ENCODE measurements at regions not wholly inside any gene's neighbourhood (a gene's known extent, or its start where the extent isn't known, plus 50 kb on each side); places are given as distances from the start of the nearest gene placed in this dataset.
A peak's percentile ranks its signal among the peaks of the same experiment; 100 is the strongest.

DNA sequence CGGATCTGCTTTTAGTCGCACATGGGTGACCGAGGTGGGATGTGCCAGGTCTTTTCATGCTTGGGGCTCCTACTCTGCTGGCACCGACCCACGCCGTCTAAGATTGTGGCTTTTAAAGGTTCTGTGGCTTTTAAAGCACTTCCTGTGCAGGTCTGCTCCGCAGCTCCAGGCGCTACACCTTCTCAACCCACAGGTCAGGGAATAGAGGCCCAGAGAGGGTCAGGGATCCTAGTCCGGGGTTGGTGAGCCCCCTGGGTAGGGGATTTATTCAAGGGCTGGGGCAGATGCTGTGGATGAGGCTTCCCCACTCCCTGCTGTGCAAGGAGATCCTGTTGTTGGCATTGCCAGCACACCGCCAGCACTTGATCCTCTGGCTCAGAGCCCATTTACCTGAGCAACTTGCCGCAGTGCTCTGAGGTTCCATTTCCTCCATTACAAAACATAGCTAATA lies 212.8 kb upstream of the RAB4A start:
- no peak overlapping the region for H3K27ac Mint-ChIP-seq (ENCODE audit: low read depth)
- DNase-seq (ENCODE audit: low spot score in 2 of 2) (peak in 1 of 2 donors; percentile 34), ATAC-seq (replicated peaks; ENCODE audit: extremely low read depth, poor library complexity, severe bottlenecking) (peak; percentile 75)
- H3K9me3 Mint-ChIP-seq = no peaks in the 10 kb centered on the region
- peaks cover 31% of the 10 kb centered on the region for H3K4me1 Mint-ChIP-seq
- peak overlapping the region; percentile 33 for H3K4me3 Mint-ChIP-seq
- no peaks in the 10 kb centered on the region for H3K36me3 Mint-ChIP-seq (ENCODE audit: insufficient read depth)
- no peaks in the 10 kb centered on the region for H3K27me3 Mint-ChIP-seq

DNA sequence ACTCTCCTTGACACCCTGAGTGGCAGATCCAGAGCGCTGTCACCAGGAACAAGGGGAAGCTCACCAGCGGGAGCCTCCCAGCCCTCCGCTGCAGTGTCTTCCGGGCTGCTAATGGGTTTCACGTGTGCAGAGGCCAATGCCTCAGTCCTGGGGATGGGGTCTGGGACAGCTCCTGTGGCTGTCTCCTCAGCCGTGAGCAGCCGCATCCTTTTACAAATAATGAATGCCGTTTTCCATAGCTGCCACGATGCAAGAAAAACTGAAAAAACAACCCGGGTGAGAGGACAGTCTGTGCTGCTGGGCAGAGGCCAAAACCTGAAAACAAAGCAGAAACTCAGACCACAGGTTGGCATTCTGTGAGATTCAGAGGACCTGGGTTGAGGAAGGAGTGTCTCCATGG lies 212.2 kb upstream of the RAB4A start:
- ATAC-seq (replicated peaks; ENCODE audit: extremely low read depth, poor library complexity, severe bottlenecking) = no peak
- H3K27ac Mint-ChIP-seq (ENCODE audit: low read depth) = no peak overlapping the region
- H3K4me3 Mint-ChIP-seq = no peak overlapping the region
- H3K4me1 Mint-ChIP-seq = peaks cover 31% of the 10 kb centered on the region
- DNase-seq (ENCODE audit: low spot score in 2 of 2) = no peak
- no peaks in the 10 kb centered on the region for H3K36me3 Mint-ChIP-seq (ENCODE audit: insufficient read depth)
- H3K9me3 Mint-ChIP-seq = no peaks in the 10 kb centered on the region
- H3K27me3 Mint-ChIP-seq = no peaks in the 10 kb centered on the region

DNA sequence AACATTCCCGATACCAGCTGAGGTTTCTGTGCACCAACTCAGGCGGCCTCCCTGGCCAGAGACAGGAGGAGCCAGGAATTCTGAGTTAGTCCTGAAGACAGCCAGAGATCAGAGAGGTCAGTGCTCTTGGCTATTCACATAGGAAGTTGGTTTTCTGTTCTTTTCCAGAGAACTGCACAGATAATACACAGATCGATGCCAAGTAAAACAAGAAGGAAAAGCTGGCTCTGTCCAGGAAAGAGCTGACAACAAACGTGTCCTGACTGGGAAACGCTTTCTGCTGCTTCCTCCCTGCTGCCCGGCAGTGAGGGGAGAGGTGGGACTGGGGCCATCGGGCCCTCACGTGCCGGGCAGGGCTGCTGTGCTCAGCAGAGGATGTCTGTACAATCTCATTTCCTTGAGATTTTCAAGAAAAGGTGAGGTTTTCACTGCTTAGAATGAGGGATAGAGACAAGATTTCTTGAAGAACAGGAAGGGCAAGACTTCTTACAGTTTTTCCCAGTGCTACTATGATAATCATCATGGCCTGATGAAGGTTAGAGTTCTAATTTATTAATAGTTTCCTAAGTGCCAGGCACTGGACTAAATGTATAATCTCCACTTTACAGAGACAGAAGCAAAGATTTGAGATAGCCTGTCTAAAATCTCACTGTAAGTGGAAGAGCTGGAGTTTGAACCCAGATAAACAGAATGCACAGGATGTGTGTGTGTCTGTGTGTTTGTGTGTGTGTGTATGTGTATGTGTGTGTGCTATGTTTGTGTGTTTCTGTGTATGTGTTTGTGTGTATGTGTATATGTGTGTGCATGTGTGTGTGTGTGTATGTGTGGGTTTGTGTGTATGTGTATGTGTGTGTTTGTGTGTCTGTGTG lies 211.0 kb upstream of the RAB4A start:
- H3K4me3 Mint-ChIP-seq = no peak overlapping the region
- peaks cover 31% of the 10 kb centered on the region for H3K4me1 Mint-ChIP-seq
- H3K27me3 Mint-ChIP-seq = no peaks in the 10 kb centered on the region
- no peaks in the 10 kb centered on the region for H3K36me3 Mint-ChIP-seq (ENCODE audit: insufficient read depth)
- peak overlapping the region; percentile 1 for H3K27ac Mint-ChIP-seq (ENCODE audit: low read depth)
- no peaks in the 10 kb centered on the region for H3K9me3 Mint-ChIP-seq
- ATAC-seq (replicated peaks; ENCODE audit: extremely low read depth, poor library complexity, severe bottlenecking) (no peak), DNase-seq (ENCODE audit: low spot score in 2 of 2) (no peak)

DNA sequence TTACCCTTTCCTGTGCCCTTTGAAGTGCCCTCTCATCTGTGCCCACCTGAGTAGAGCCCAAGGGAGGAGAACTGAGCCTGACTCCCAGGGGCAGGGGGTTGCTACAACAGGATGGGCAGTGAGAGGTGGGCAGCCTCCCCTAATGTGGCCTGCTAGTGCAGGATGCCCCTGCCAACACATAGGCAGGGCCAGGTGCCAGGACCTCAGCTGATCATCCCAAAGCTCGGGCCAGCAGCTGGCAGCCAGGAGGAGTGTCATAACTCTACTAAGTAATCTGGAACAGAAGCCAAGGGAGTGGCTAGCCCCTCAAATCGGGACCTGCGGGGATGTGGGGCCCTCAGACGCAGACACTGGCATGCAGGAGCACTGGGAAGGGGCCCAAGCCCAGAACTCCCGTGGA lies 208.8 kb upstream of the RAB4A start:
- Mint-ChIP-seq H3K4me1 (peaks cover 26% of the 10 kb centered on the region), H3K27ac (ENCODE audit: low read depth) (no peak overlapping the region)

DNA sequence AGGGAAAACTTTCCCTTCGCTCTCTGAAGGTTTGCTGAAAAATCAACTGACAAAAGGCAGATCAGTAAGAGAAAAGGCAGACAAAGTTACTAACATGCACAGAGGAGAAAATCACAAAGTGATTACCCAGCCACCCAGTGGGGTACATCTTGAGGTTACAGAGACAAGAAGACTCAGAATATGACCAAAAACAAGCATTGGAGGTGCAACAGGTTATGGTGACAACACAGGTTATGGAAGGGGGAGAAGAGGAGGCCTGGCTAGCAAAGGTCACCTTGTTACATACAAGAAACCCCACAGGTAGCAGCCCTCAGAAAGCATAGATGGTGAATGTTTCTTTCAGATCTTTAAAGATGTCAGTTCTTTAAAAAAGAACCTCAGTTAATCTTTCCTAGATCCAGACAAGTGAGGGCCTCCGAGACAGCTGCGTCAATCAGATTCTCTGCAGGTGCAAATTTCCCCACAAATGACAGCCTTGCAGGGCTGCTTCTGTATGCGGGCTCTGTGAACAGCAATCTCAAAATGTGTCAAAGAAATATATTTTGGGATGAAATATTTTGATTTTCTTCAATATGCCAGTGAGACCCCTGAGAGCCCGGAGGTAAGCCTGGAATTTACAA lies 207.6 kb upstream of the RAB4A start:
- no peak for ATAC-seq (replicated peaks; ENCODE audit: extremely low read depth, poor library complexity, severe bottlenecking)
- Mint-ChIP-seq H3K27me3 (no peaks in the 10 kb centered on the region), H3K4me1 (peaks cover 24% of the 10 kb centered on the region), H3K9me3 (no peaks in the 10 kb centered on the region), H3K36me3 (ENCODE audit: insufficient read depth) (no peaks in the 10 kb centered on the region), H3K4me3 (no peak overlapping the region), H3K27ac (ENCODE audit: low read depth) (no peak overlapping the region)
- no peak for DNase-seq (ENCODE audit: low spot score in 2 of 2)

More for the DNA sequence above, 208.8 kb upstream of the RAB4A start:
- ATAC-seq (replicated peaks; ENCODE audit: extremely low read depth, poor library complexity, severe bottlenecking) = no peak
- H3K9me3 Mint-ChIP-seq = no peaks in the 10 kb centered on the region
- H3K4me3 Mint-ChIP-seq = no peak overlapping the region
- no peaks in the 10 kb centered on the region for H3K36me3 Mint-ChIP-seq (ENCODE audit: insufficient read depth)
- no peaks in the 10 kb centered on the region for H3K27me3 Mint-ChIP-seq
- no peak for DNase-seq (ENCODE audit: low spot score in 2 of 2)

DNA sequence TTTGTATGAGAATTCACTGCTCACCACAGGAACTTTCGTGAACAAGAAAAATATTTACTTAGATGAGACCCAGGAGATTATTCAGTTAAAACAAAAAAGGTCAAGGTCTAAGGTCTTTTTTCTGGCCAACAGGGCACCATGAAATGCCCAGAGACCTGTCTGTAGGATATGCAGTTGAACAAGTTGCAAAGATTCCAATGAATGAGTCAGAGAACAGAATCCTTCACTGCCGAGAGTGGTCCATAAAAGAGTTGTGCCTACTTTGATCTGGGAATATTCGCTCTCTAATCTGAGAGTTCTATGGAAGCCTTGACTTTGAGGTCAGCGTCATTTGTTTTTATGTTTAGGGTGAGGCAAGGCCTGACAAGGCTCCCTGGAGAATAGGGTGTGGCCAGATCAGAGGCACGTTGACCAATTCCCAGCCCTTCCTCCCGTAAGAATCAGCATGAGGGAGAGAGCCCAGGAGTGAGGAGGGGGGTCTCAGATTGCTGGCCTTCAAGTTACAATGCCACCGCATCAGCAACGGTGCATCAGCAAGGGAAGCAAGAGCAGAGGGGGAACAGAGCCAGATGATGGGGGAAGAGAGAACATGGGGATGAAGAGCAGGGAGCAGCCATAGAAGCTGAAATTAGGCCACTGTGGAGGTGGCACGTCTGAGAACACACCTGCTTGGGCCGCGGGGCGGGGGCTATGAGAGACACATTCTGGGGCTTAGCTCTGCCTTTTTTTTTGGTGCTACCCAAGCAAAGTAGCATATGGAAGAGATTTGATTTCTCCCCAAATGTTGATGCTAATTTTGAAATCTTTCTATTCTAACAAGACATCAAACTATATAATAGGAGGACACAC lies 206.4 kb upstream of the RAB4A start:
- DNase-seq (ENCODE audit: low spot score in 2 of 2) = no peak
- H3K4me1 Mint-ChIP-seq = peaks cover 21% of the 10 kb centered on the region
- no peaks in the 10 kb centered on the region for H3K9me3 Mint-ChIP-seq
- peaks cover 1% of the 10 kb centered on the region for H3K36me3 Mint-ChIP-seq (ENCODE audit: insufficient read depth)
- no peaks in the 10 kb centered on the region for H3K27me3 Mint-ChIP-seq
- H3K4me3 Mint-ChIP-seq = no peak overlapping the region
- no peak for ATAC-seq (replicated peaks; ENCODE audit: extremely low read depth, poor library complexity, severe bottlenecking)
- no peak overlapping the region for H3K27ac Mint-ChIP-seq (ENCODE audit: low read depth)

DNA sequence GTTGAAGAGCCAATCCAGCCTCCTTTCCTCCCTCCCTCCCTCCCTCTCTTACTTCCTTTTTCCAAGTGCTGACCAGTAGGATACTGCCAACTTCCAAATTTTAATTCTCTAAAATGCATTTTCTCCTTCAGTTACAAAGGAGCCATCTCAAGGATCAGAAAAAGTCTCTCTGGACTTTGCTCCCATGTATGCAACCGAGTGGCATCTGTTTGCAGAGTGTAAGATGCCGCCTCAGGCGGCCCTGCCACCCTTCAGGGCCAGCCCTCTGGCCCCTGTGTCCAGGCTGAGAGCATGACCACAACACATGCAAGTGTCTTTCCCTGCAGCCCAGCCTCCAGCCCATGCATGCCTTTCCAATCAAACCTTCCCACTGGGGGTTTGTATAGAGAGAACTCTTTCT lies 205.3 kb upstream of the RAB4A start:
- no peaks in the 10 kb centered on the region for H3K9me3 Mint-ChIP-seq
- ATAC-seq (replicated peaks; ENCODE audit: extremely low read depth, poor library complexity, severe bottlenecking) = no peak
- no peak overlapping the region for H3K4me3 Mint-ChIP-seq
- H3K27me3 Mint-ChIP-seq = no peaks in the 10 kb centered on the region
- peaks cover 1% of the 10 kb centered on the region for H3K36me3 Mint-ChIP-seq (ENCODE audit: insufficient read depth)
- peaks cover 13% of the 10 kb centered on the region for H3K4me1 Mint-ChIP-seq
- DNase-seq (ENCODE audit: low spot score in 2 of 2) = no peak
- no peak overlapping the region for H3K27ac Mint-ChIP-seq (ENCODE audit: low read depth)

DNA sequence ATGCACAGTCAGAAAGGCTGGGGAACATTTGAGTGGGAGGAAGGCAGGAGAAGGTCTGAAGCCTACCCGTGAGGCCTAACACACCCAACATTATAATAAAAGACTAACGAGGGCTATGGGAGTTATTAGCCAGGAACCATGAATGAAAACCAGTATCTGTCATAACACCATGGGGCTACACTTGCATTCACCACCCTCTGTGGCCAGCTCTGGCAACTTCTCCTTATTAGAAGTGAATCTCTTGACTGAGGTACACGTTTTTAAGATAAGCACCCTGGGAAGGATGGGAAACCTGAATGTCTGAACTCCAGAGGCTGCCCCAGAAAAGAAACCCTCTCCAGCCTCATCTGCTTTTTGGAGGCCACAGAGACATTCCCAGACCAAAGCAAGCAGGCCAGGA lies 204.3 kb upstream of the RAB4A start:
- Mint-ChIP-seq H3K36me3 (ENCODE audit: insufficient read depth) (peaks cover 1% of the 10 kb centered on the region), H3K9me3 (no peaks in the 10 kb centered on the region), H3K27ac (ENCODE audit: low read depth) (no peak overlapping the region), H3K4me1 (peaks cover 13% of the 10 kb centered on the region), H3K27me3 (no peaks in the 10 kb centered on the region), H3K4me3 (no peak overlapping the region)
- DNase-seq (ENCODE audit: low spot score in 2 of 2) (no peak), ATAC-seq (replicated peaks; ENCODE audit: extremely low read depth, poor library complexity, severe bottlenecking) (no peak)

DNA sequence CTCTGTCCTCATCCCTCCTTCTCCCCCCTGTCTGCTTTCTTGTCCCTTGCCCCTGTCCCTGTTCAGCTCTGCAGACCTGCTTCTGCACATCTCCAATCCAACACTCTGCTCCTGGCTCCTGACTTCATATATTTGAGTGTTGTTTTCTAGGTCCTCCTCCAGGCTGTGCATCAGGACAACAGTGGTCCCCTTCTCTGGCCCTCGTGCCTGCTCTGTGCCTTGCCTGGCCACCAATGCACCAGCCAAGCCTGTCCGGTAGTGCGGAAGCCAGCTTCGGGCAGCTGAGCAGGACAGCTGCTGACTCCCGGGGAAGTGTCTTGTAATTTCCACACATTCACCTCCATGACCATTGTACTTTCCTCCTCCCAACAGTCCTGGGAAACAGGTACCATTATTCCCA lies 203.4 kb upstream of the RAB4A start:
- H3K9me3 Mint-ChIP-seq = no peaks in the 10 kb centered on the region
- H3K27me3 Mint-ChIP-seq = no peaks in the 10 kb centered on the region
- H3K27ac Mint-ChIP-seq (ENCODE audit: low read depth) = no peak overlapping the region
- peaks cover 1% of the 10 kb centered on the region for H3K36me3 Mint-ChIP-seq (ENCODE audit: insufficient read depth)
- peaks cover 13% of the 10 kb centered on the region for H3K4me1 Mint-ChIP-seq
- DNase-seq (ENCODE audit: low spot score in 2 of 2) (no peak), ATAC-seq (replicated peaks; ENCODE audit: extremely low read depth, poor library complexity, severe bottlenecking) (no peak)
- no peak overlapping the region for H3K4me3 Mint-ChIP-seq

DNA sequence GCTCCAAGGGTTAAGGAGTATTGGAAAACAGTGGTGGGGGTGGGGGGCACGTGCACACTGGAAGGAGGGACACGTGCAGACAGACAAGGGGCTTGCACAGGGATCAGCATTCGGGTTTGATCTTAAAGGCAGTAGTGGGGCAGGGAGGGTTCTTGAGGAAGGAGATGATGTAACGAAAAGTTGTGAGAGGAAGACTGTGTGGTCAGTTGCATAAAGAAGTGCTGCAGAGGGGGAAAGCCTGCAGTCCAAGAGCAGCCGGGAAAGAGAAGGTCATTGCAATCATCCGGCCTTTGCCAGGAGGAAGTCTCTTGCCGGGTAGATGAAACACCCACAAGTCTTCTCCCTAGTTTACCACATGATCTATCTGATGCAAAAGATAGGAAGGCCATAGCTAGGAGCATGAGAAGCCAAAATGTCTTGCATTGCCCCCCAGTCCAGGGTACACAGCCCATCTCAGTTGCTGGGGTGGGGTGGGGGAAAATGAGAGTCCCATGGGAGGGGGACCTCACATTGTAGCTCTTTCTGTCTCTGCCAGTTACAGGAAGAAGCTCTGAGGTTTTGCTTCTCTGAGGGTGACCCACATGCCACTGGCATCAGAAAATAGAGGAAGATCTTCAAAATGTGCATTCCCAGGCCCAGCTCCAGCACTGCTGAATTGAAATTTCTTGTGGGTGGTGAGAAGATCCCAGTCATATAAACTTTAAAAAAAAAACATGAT lies 202.5 kb upstream of the RAB4A start:
- peaks cover 1% of the 10 kb centered on the region for H3K36me3 Mint-ChIP-seq (ENCODE audit: insufficient read depth)
- H3K27ac Mint-ChIP-seq (ENCODE audit: low read depth) = no peak overlapping the region
- H3K9me3 Mint-ChIP-seq = no peaks in the 10 kb centered on the region
- H3K27me3 Mint-ChIP-seq = no peaks in the 10 kb centered on the region
- no peak overlapping the region for H3K4me3 Mint-ChIP-seq
- DNase-seq (ENCODE audit: low spot score in 2 of 2) (no peak), ATAC-seq (replicated peaks; ENCODE audit: extremely low read depth, poor library complexity, severe bottlenecking) (no peak)
- peaks cover 13% of the 10 kb centered on the region for H3K4me1 Mint-ChIP-seq

DNA sequence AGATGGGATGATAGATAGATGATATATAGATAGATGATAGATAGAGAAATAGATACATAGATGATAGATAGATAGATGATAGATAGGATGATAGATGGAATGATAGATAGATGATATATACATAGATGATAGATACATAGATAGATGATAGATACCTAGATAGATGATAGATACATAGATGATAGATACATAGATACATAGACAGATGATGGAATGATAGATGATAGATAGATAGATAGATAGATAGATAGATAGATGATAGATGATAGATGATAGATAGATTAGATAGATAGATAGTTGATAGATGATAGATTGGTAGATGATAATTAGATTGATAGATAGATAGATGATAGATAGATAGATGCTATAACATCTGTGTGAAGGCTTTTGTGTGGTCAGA lies 201.7 kb upstream of the RAB4A start:
- peaks cover 1% of the 10 kb centered on the region for H3K36me3 Mint-ChIP-seq (ENCODE audit: insufficient read depth)
- no peak overlapping the region for H3K4me3 Mint-ChIP-seq
- ATAC-seq (replicated peaks; ENCODE audit: extremely low read depth, poor library complexity, severe bottlenecking) = no peak
- no peaks in the 10 kb centered on the region for H3K9me3 Mint-ChIP-seq
- H3K4me1 Mint-ChIP-seq = peaks cover 13% of the 10 kb centered on the region
- H3K27me3 Mint-ChIP-seq = no peaks in the 10 kb centered on the region
- DNase-seq (ENCODE audit: low spot score in 2 of 2) = no peak
- H3K27ac Mint-ChIP-seq (ENCODE audit: low read depth) = no peak overlapping the region

DNA sequence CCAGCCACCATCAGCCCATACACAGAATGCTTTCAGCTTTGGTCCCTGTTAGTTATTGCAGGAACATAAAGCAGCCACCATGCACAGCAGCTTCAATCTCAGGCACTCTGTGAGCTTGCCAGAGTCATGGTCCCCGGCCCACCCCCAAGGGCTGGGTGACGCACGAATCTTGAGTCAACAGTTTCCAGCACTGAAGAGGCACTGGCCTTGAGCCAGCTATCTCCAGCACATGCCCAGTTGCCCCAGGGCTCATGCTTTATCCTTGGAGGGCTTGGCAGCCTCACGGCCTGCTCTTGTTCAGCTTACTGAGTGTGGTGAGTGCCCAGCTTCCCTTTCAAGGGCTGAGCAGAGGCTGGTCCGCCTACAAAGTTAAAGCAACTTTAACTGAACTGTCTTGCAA lies 200.7 kb upstream of the RAB4A start:
- Mint-ChIP-seq H3K27ac (ENCODE audit: low read depth) (no peak overlapping the region), H3K4me1 (peaks cover 13% of the 10 kb centered on the region), H3K27me3 (no peaks in the 10 kb centered on the region), H3K4me3 (no peak overlapping the region), H3K9me3 (no peaks in the 10 kb centered on the region), H3K36me3 (ENCODE audit: insufficient read depth) (peaks cover 1% of the 10 kb centered on the region)
- ATAC-seq (replicated peaks; ENCODE audit: extremely low read depth, poor library complexity, severe bottlenecking) (no peak), DNase-seq (ENCODE audit: low spot score in 2 of 2) (no peak)

Data from central memory CD8-positive, alpha-beta T cell (primary cell).